GM21423 (cell line): ENCODE measurements at regions not wholly inside any gene's neighbourhood (a gene's known extent, or its start where the extent isn't known, plus 50 kb on each side); places are given as distances from the start of the nearest gene placed in this dataset.
A peak's percentile ranks its signal among the peaks of the same experiment; 100 is the strongest.
"Not testable (repeated sequence)": the region's sequence is repeated elsewhere in the genome, so short reads cannot be mapped to it uniquely, and the experiment has no call there.

ENCODE experiments used
- ATAC-seq: cut with Tn5 transposase; IDR thresholded peaks from one replicate; pipeline ENCODE4 v1.9.1; 2021; ENCODE audit warnings: mild to moderate bottlenecking, moderate library complexity; ENCODE audit not compliant: unreplicated experiment

GRCh38 chr5:159802661-159803060 lies 113.6 kb upstream of the ADRA1B start:
- ATAC-seq, result no peak

DNA sequence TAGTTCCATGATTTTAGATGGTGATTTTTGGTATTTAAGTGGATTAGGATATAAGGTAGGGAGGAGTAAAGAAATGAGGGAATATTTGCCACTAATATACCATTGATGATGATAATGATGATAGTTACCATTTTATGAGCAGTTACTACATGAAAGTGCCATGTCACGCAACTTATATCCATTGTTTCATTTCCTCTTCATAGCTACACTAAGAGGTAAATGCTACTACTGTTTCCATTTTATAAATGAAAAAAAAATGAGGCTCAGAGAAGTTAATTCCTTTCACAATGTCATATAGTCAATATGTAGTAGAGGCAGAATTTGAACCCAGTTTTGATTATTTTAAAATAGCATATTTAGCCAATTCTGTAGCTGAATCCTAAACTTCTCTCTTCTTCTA lies 112.2 kb upstream of the ADRA1B start:
- ATAC-seq, result no peak

- no peak for ATAC-seq
Observed at GRCh38 chr5:159805021-159805420, 111.3 kb upstream of the ADRA1B start.

DNA sequence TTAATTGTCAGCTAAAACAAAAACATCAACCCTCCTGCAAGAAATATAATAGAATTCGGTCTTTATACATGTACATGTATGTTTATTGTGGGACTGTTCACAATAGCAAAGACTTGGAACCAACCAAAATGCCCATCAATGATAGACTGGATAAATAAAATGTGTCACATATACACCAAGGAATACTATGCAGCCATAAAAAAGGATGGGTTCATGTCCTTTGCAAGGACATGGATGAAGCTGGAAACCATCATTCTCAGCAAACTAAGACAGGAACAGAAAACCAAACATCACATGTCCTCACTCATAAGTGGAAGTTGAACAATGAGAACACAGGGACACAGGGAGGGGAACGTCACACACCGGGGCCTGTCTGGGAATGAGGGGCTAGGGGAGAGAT lies 109.1 kb upstream of the ADRA1B start:
- ATAC-seq, result not testable (repeated sequence)

DNA sequence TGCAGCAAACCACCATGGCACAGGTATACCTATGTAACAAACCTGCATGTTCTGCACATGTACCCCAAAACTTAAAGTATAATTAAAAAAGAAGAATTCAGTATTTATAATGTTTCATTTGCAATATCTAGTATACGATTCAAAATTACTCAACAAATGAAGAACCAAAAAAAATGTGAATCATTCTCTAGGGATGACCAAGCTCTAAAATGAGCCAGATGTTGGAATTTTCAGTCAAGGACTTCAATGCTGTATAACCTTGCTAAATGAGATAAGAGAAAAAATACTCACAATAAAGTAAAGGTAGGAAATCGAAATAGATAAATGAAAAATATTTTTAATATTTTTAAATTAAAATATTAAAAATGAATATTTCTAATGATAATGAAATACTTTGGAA lies 108.7 kb upstream of the ADRA1B start:
- no peak for ATAC-seq

GRCh38 chr5:159811712-159812111 lies 104.6 kb upstream of the ADRA1B start:
- ATAC-seq, result no peak

DNA sequence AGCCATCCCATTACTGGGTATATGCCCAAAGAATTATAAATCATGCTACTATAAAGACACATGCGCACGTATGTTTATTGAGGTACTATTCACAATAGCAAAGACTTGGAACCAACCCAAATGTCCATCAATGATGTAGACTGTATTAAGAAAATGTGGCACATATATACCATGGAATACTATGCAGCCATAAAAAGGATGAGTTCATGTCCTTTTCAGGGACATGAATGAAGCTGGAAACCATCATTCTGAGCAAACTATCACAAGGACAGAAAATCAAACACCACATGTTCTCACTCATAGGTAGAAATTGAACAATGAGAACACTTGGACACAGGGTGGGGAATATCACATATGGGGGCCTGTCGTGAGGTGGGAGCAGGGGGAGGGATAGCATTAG lies 103.5 kb upstream of the ADRA1B start:
- not testable (repeated sequence) for ATAC-seq

DNA sequence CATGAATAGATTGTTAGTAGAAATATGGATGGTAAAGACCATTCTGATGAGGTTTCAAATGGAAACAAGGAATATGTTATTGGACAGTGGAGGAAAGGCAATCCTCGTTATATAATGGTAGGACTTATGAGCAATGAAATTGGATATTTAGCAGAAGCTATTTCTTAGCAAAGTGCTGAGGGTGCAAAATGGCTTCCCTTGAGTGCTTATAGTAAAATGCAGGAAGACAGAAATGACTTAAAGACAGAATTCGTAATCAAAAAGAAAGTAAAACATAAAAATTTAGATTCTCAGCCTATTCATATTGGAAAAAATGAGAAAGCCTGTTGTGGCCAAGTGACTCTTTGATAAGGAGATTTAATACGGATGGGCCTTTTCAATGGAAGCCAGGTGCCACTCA lies 102.1 kb upstream of the ADRA1B start:
- no peak for ATAC-seq

GRCh38 chr5:159814805-159815585 lies 101.3 kb upstream of the ADRA1B start:
- no peak for ATAC-seq

DNA sequence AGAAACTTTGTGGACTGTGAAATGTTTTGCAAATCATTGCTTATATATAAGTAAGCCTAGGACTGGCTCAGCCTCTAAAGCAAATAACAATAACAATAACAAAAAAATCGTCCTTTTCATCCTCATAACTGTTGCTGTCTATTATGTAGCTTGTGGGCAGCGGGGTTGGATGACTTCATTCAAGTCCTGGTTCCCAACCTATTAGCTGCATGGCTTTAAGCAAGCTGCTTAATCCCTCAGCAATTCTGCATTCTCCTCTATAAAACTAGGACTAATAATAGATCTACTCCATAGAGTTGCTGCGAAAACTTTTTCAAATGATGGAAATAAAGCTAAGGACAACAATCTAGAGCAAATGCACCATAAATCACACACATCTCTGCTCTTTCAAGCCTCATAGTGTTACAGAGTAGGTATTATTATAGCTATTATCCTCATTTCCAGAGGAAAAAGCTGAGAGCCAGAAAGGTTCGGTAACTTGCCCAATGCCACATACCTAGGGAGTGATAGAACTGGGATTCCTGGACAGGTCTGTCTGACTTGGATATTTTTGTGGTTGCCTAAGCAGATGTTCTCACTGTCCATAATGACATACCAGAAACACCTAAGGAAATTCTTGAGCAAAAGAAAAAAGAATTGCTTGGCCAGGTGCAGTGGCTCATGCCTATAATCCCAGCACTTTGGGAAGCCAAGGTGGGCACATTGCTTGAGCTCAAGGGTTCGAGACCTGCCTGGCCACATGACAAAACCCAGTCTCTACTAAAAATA lies 98.8 kb upstream of the ADRA1B start:
- no peak for ATAC-seq

GRCh38 chr5:159819591-159820411 lies 96.5 kb upstream of the ADRA1B start:
- no peak for ATAC-seq

- no peak for ATAC-seq
Observed at GRCh38 chr5:159820692-159821091, 95.6 kb upstream of the ADRA1B start.

DNA sequence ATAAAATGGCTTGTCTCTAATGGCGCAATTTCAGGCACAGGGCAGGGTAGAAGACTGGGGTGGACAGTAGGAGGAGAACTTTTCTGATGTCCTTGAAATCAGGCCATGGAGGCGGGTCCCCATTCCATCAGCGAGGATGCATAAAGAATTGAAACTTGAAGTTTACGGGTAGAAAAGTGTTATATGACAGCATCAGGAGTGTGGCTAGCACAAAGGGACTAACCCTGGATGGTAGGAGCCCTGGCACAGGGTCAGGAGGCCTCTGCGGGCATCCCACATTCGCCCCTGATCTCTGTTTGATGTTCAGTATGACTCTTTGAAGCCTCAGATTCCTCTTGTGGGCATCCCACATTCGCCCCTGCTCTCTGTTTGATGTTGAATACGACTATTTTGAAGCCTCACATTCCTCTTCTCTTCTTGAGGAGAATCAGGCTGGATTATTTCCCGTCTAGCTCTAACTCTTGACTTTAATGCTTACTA lies 94.8 kb upstream of the ADRA1B start:
- ATAC-seq, result no peak

- ATAC-seq, result no peak
Observed at GRCh38 chr5:159824188-159825161, 91.8 kb upstream of the ADRA1B start.

- no peak for ATAC-seq
Observed at GRCh38 chr5:159825551-159826051, 90.7 kb upstream of the ADRA1B start.

DNA sequence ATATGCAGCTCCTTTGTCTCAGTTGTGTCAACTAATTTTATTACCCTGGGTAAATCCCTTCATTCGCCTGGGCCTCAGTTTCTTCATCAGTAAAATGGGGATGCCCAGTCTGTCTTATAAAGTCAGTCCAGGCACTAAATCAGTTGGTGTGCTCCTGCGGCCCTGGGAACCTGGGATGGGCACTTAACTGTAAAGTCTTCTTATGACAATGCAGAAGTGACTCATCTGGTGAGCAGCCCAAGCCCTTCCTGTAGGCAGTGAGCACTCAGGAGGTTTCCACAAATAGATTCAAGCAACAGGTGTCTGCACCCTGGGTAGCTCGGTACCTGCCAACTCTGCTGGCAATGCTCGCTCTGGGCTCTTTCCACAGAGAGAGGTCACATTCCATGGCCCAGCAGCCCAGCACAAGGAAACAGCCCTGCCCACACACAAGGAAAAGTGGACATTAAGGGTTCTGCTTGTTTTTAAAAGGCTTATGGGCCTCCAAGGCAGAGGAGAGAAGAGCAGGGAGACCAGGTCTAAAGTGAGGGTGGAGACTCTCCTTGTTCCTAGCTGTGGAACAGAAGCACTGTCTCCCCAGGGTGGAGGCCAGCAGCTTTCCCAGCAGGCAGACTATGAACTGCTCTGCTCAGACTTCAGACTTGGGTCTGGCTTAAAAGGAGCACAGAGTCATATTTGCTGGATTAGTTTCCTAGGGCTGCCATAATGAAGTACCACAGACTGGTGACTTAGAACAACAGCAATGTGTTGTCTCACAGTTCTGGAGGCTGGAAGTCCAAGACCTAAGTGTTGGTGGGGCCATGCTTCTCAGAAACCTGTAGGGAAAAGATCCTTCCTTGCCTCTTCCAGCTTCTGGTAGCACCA lies 89.7 kb upstream of the ADRA1B start:
- ATAC-seq, result peak; percentile 95

- no peak for ATAC-seq
Observed at GRCh38 chr5:159827861-159828260, 88.4 kb upstream of the ADRA1B start.

DNA sequence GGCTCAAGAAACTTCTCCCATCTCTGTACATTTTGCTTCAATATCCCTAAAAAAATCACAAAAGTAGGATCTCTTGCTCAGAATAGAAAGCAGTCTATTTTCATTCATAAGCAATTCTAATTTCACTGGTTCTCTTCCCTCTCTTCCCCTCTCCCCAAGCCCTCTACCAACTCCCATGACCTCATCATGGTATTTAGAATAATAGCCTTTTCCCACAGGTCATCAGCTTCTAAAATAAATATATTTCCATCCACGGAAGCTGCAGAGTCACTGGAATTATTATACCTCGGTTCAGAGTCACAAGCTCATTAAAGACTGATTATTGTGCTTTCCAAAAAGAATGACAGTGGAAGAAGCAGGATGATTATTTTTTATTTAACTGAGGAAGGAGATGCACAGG lies 84.2 kb upstream of the ADRA1B start:
- ATAC-seq, result no peak

- ATAC-seq, result no peak
Observed at GRCh38 chr5:159833088-159833487, 83.2 kb upstream of the ADRA1B start.
